ENCODE measurements at regions not wholly inside any gene's neighbourhood (a gene's known extent, or its start where the extent isn't known, plus 50 kb on each side); places are given as distances from the start of the nearest gene placed in this dataset.

DNA sequence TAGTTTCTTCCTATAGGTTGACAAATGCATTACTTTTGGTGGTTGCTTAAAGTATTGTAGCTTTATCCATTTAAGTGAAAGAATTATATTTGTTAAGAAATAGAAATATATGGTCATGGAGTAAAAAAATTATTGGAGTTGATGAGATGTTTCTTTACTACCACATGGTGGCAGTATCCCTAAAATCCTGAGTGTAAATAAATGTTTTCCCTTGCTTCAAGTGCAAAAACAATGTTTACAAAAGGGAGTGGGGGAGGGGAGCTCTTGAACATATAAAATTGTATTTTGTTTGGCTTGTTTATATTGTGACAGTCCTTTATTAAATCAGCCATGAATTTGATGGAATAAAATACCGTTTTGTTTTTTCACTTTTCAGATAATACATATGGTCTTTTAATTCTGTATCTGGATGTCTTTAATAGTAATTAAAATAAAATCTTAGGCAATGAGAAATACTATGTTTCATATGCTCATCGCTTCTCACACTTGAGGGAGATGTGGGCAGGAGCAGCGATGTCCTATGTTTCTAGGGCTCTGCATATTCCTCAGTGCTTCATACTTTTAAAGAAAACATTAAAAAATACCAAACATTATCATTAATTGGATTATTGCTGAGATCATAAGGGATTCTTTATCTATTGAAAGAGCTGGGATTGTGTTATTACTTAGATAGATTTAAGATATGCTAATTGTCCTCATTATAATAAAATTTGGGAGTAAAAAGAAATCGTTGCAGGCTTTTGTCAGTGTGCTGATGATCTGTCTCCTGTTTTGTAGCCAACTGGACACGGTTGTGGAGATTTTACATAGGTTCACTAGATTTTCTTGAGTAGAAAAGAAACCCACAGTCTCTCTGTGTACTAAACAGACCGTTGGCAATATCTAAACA is 349.7 kb downstream of the TUSC7 start:
- DNase-seq (ENCODE audit: low read depth in 3 of 3, low spot score in 2 of 3): no peak

DNA sequence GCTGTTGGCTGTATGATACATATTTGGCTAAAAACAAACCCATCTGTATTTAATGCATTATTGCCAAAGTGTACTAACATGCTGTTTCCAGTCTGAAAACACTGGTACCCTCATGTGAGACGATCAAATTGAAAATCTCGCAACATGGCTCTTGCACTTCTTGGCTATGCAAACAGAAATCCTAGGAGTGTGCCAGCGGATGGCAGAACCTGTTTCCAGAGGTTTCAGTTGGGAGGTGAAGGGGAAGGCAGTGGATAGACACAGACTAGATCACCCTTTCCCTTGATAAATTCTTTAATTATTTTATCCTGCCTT is 350.3 kb downstream of the TUSC7 start:
- no peak for DNase-seq (ENCODE audit: low read depth in 3 of 3, low spot score in 2 of 3)

DNA sequence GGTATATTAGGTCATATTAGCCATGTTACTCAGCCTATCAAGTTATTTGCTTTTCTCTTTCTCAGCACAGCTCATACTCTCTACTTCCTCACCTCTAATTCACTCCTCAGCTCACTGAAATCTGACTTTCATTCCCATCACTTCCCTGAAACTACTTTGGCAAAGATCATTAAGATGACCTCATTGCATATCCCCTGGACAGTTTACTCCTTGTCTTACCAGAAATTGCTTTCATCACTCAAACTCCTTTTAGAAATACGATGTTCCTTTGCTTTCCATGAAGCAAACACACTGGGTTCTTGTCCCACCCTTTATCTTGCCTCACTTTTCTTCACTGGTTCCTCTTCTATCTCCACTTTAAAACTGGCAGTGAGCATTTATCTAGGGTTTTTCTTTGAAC is 354.4 kb downstream of the TUSC7 start:
- no peak for DNase-seq (ENCODE audit: low read depth in 3 of 3, low spot score in 2 of 3)

DNA sequence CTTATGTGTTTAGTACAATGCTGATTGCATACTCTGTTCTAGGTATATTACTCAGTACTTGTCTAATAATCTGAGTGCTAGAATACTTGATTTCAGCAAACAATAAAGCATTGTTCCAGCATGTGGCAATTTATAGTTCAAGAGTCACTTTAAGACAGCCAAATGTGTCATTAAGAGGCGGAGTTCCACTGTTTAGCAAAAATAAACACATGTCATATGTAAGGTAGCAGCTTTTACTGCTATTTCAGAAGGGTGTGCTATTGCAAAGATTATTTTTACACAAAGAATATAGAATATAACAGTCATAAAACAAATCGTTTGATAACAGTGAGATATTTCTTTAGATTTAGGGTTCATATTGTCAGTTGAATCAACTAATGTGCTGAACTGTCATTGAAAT is 358.7 kb downstream of the TUSC7 start:
- no peak for DNase-seq (ENCODE audit: low read depth in 3 of 3, low spot score in 2 of 3)

DNA sequence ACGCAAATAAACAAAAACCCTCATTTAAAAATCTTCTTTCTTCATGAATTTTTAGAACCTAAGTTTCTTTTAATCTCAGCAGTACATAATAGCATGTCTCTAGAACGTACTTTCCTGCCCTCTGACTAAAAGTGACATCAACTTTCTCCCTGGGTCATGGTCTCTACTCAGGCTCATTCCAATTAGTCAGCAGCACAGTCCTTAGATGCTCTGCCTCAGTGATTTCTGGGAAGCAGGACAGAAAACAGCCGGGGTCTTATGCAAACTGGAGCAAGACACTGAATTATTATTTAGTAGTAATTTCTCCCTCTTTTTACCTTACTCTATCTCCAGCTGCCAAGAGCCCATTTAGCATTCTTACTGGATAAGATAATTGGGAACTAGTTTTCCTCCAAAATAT is 365.2 kb downstream of the TUSC7 start:
- DNase-seq (ENCODE audit: low read depth in 3 of 3, low spot score in 2 of 3): no peak

DNA sequence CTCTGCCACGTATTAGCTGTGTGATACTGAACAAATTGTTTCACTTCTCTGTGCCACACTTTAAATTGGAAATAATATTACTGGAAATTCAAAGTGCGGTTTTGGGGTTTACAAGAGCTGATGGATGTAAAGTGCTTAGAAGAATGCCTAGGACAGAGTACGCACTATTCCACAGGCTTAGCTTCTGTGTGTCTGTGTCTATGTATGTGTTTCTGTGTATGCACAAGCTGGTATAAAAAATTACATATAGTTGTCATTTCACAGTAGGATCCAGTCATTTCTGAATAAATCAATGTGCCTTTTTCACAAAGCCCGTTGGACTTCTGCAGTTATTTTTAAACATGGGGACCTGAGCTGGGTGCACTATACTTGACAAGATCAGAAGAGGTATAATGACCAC is 370.4 kb downstream of the TUSC7 start:
- no peak for DNase-seq (ENCODE audit: low read depth in 3 of 3, low spot score in 2 of 3)

DNA sequence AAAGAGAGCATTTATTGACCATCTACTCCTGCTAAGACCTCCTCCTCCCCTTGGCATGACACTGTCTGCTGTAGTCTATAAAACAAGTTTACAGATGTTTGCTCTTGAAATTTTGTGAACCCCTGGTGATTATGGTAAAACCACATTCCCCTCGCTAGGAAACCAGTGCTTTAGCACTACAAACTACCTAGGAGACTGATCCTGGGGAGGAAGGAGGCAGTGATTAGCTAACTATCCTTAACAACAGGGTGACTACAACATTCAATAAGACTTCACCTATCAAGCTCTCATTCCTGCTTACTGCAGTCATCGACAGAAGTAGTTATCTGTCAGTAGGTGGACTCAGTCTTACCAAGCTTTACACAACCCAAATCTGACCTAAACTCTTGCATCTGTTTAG is 371.3 kb downstream of the TUSC7 start:
- no peak for DNase-seq (ENCODE audit: low read depth in 3 of 3, low spot score in 2 of 3)

DNA sequence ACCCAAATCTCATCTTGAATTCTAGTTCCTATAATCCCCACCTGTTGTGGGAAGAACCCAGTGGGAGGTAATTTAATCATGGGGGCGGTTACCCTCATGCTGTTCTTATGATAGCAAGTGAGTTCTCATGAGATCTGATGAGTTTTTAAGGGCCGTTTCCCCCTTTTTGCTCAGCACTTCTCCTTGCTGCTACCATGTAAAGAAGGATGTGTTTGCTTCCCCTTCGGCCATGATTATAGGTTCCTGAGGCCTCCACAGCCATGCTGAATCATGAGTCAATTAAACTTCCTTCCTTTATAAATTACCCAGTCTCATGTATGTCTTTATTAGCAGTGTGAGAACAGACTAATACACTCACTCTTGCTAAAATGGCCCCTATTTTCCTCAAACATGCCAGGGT is 374.7 kb downstream of the TUSC7 start:
- no peak for DNase-seq (ENCODE audit: low read depth in 3 of 3, low spot score in 2 of 3)

DNA sequence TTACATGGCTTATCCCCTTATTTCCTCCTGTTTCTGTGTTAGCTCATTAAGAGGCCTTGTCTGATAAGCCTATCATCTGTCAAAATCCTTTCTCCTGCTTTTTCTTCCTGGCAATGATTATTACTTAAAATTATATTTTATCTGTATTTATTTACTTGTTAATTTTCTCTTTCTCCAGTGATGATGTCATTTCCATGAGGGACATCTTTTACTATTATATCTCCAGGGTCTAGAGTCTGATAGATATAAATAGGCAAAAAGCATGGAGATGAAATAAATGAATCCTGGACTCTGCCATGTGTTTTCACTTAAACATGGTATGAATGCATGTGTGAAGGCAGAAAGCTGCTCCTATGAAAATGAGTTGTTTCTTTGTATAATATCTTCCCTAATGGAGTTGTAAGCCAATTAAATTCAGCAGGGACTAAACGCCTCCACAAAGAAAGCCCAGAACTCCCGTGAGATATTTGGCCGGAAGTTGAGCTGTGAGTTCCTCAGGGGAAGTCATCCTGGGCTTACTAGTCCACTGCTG is 375.2 kb downstream of the TUSC7 start:
- no peak for DNase-seq (ENCODE audit: low read depth in 3 of 3, low spot score in 2 of 3)

DNA sequence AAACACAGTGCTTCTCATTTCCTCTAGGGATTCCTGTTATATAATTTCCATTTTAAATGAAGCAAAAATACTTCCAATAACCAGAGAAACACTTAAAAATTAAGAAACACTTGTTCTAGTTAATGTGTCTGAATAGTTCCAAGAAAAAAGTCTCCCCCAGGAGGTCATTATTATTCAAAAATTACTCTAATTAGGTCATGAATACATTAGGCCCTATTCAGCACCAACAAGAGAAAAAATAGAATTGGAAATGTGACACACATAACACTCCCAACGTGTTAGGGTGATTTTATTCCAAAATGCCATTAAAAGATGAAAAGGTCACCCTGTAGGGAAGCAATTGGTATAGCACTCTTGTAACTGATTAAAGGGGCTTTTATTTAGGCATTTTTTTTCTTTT is 382.1 kb downstream of the TUSC7 start:
- no peak for DNase-seq (ENCODE audit: low read depth in 3 of 3, low spot score in 2 of 3)

DNA sequence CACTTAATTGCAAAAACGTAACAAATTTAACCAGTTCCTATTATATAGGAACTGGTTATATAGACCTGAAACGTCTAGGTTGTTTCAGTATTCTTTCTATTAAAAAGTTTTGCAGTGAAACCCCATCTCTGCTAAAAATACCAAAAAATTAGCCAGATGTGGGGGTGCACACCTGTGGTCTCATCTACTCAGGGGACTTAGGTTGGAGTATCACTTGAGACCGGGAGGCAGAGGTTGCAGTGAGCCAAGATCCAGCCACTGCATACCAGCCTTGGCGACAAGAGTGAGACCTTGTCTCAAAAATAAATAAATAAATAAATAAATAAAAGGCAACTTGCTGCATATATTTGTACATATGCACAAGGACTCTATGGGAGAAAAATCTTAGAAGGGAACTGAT is 387.0 kb downstream of the TUSC7 start:
- no peak for DNase-seq (ENCODE audit: low read depth in 3 of 3, low spot score in 2 of 3)

DNA sequence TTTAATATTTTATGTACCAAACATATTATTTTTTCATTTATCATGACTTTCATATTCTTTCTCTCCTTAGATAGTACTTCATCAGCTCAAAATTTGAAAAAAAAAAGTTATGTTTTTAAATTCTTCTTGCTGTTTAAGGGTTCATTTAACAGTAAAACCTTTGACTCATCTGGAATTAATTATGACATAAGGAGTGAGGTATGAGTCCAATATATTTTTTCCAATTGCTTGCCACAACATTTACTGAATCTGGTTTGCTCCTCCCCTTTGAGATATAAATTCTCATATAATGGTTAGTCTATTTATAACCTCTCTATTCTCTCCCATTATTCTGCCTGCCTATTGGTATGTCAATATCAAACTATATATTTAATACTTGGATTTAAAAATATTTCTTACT is 387.8 kb downstream of the TUSC7 start:
- DNase-seq (ENCODE audit: low read depth in 3 of 3, low spot score in 2 of 3): no peak

DNA sequence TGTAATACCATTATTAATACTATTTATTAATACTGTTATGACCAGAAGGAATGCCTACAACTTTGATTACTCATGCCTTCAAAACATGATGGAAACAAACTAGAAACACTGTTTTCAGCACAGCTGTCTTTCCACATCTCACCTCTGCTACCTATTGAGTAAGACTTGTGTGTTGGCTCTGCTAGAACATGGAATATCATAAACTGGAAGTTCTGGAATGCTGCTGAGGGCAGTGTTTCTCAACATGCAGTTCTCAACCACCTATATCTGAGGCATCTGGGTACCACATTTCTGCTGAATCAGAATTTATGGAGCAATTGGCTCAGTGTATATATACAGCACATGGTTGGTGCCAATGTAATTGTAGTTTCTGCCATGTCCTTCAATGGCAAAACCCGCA is 392.1 kb downstream of the TUSC7 start:
- DNase-seq (ENCODE audit: low read depth in 3 of 3, low spot score in 2 of 3): no peak

DNA sequence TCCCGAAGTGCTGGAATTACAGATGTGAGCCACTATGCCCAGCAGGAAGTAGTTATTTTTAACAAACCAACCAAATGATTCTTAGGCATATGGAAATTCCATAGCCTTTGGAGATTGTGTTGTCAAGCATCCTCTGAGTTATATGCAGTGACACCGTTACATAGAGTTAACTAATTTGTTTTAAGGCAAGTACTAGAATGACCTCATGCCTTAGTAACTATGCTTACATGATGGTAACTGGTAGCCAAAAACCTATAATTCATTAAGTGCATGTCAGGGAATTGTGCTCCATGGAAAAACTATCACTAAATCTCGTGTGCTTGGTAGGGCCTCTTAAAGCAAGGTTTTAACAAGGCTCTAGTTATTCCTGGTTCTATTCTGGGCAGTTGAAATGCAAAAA is 392.8 kb downstream of the TUSC7 start:
- no peak for DNase-seq (ENCODE audit: low read depth in 3 of 3, low spot score in 2 of 3)

DNA sequence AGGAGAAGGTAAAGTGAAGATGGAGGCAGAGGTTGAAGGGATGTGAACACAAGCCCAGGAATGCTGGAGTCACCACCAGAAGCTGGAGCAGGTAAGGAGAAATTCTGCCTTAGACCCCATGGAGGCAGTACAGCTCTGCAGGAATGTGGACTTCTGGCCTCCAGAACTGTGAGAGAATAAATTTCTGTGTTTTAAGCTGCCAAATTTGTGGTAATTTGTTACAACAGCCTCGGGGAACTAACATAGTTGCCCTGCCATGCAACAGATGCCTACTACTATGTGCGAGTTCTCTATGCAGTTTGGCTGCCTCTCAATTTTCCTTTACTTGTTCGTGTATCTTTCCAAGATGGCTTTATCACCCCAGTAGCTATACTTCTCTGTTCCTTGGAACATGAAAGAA is 394.1 kb downstream of the TUSC7 start:
- DNase-seq (ENCODE audit: low read depth in 3 of 3, low spot score in 2 of 3): no peak

DNA sequence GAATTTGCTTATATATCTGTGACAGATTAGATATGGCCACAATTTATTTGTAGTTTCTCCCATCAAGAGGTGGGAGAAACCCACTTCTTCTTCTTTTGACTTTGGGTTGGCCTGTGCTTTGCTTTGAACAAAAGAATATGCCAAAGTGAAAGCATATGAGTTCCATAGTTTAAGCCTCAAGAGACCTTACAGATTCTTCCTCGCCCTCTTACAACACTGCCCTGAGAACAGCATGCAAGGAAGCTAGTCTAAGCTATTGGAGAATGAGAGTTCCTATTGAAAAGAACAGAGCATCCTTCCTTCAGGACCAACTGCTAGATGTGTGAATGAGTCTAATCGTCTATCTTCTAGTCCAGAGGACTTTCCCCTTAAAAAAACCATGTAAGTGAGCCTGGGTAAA is 394.8 kb downstream of the TUSC7 start:
- no peak for DNase-seq (ENCODE audit: low read depth in 3 of 3, low spot score in 2 of 3)

DNA sequence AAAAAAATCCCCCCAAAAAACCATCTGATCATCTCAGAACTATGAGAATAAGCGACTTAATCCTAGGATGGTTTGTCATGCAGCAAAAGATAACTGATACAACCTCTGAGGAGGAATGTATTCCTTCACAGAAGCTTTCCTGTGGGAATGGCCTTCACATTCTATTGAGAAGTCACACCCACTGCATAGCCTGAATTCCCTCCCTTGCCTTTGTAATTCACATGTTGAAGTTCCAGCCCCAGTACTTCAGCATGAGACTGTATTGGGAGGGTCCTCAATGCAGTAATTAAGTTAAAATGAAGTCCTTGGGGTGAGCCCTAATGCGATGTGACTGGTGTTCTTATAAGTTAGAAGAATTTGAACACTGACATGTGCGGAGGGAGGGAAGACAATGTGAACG is 395.2 kb downstream of the TUSC7 start:
- no peak for DNase-seq (ENCODE audit: low read depth in 3 of 3, low spot score in 2 of 3)

DNA sequence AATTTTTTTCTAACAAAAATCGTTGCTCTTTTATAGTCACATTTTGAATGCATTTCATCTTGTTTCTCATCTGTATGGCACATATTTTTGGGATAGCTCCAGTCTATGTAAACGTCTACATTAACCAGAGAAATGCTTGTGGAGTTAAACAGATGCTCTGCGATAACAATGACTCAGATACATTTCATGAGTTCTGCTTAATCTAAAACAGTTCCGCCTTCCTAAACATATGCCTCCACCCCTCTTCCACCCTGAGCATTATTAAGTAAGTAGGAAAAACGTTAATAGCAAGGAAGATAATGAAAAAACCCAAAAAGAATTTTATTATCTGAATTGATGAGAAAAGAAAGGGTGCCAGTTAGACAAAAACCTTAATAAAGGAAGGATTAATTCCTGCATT is 396.1 kb downstream of the TUSC7 start:
- DNase-seq (ENCODE audit: low read depth in 3 of 3, low spot score in 2 of 3): no peak

DNA sequence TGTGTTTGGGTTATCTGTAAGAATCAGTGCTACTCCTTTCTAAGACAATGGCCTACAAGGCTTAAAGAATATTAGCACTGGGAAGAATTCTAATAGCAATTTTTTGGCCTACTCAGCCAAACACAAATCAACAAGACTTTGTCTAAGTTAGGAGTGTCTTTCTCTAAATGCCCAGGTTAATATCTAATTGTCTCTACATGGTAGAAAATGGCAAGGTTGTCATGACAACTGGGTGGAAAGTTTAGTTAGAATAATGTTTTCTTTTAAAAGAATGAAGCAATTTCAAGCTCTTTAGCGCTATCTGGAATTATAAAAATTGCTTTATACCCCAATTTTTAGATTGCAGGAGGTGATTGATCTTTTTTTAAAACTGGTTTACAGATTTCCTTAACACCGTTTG is 396.8 kb downstream of the TUSC7 start:
- DNase-seq (ENCODE audit: low read depth in 3 of 3, low spot score in 2 of 3): no peak

DNA sequence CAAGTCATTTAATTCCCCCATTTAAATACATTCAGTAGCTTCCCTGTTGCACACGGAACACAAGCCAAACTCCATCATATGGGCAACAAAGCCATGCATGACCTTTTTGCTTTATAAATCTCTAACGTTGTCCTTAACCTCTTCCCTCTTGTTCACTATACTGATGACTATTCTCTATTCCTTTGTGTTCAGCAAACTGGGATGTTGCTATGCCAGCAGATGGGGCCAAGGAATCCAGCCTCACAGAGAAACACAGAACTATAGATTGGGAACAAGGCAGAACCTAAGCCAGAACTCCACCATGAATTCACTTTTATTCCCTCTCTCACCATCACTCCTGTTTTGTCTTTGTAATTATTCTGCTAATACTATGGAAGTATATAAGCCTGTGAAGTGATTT is 398.4 kb downstream of the TUSC7 start:
- DNase-seq (ENCODE audit: low read depth in 3 of 3, low spot score in 2 of 3): no peak

DNA sequence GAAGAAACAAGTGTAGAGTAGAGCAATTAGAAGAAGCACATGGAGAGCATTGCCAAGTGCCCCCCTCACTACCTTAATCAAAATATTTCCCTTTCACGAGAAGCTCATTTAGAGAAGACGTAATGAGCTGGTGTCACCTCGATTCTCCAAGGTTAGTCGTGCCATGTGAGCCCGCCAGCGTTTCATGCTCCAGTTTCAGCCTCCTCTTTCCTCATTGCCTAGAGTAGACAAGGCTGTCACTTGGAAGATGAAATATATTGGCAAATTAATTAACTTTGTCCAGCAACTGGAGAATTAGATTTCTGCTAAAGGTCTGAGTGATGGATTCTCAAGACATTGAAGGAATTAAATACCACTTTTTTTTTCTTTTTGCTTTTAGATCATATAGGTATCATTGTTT is 399.6 kb downstream of the TUSC7 start:
- DNase-seq (ENCODE audit: low read depth in 3 of 3, low spot score in 2 of 3): no peak

DNA sequence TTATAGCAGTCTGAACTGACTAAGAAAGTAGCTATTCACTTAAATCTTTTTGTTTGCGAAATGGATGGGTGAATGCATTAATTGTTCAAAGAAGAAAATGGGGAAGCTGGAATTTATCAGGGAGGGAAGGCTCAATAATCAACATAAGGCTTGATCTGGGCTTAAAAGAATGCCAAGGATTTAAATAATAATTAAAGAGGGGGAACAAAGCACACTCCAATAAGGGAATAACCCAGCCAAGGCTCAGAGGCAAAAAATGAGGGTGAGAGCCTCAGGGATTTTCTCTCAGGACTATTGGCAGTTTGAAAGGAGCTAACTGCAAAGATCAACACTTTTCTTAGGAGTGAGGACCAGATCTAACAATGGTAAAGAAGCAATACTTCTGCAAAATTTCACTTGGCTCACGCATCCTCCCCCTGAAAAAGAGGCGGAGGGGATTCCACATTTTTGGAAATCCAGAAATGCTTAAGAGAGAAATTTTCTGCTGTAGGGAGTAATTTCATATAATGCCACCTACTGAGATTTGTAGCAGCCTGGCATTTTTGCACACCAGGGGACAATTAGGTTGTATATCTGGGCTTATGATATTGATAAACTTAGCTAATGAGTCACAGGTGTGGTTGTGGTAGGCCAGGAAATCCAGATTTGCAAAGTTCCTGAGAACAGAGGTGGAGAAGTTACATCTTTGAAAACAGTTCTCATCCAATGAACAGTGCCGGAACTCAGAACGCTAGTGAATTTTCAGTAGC is 405.1 kb downstream of the TUSC7 start:
- DNase-seq (ENCODE audit: low read depth in 3 of 3, low spot score in 2 of 3): no peak

Data from right renal cortex interstitium (tissue), 3 donors.